PFSK-1 (cell line): ENCODE measurements at regions not wholly inside any gene's neighbourhood (a gene's known extent, or its start where the extent isn't known, plus 50 kb on each side); places are given as distances from the start of the nearest gene placed in this dataset.

Experiments used
- FOXP2 ChIP-seq: optimal IDR thresholded peaks from 2 replicates; pipeline ENCODE3; 2011; ENCODE audit warnings: borderline replicate concordance, control low read depth, inconsistent platforms; ENCODE audit not compliant: insufficient read depth; ENCODE audit errors: extremely low read length, extremely low read depth
- POLR2AphosphoS5 ChIP-seq: IDR thresholded peaks from 2 replicates; pipeline ENCODE4 v1.6.1; 2012; ENCODE audit warnings: low read depth, mild to moderate bottlenecking, control low read depth, low read length, moderate library complexity
- REST ChIP-seq, 2 experiments: IDR thresholded peaks; 2 replicates each; pipeline versions ENCODE4 v1.6.1 to v1.8.0; 2011 to 2012; ENCODE audit warnings: low read depth in 2 of 2, low read length in 2 of 2, control low read depth in 1 of 2, inconsistent platforms in 1 of 2, mild to moderate bottlenecking in 1 of 2, moderate library complexity in 1 of 2; ENCODE audit not compliant: insufficient read depth in 1 of 2
- SIN3A ChIP-seq: IDR thresholded peaks from 2 replicates; pipeline ENCODE4 v1.6.1; 2012; ENCODE audit warnings: mild to moderate bottlenecking, low read length, moderate library complexity, borderline replicate concordance; ENCODE audit not compliant: insufficient read depth
- TAF1 ChIP-seq: IDR thresholded peaks from 2 replicates; pipeline ENCODE4 v1.6.1; 2012; ENCODE audit warnings: low read length, control low read depth, borderline replicate concordance; ENCODE audit not compliant: insufficient read depth

- TF ChIP-seq REST (IDR thresholded peaks at IDR 0.05; ENCODE audit: insufficient read depth in 1 of 2, low read depth in 2 of 2, low read length in 2 of 2) (no peak), POLR2AphosphoS5 (no peak), SIN3A (no peak), FOXP2 (no peak), TAF1 (no peak)
Observed at GRCh38 chr2:14557916-14558315, 74.6 kb upstream of the LRATD1 start.

GRCh38 chr2:14558335-14558919 lies 74.1 kb upstream of the LRATD1 start:
- TF ChIP-seq POLR2AphosphoS5 = no peak
- TF ChIP-seq TAF1 = no peak
- TF ChIP-seq REST (IDR thresholded peaks at IDR 0.05; ENCODE audit: insufficient read depth in 1 of 2, low read depth in 2 of 2, low read length in 2 of 2) = no peak
- no peak for TF ChIP-seq FOXP2
- TF ChIP-seq SIN3A = no peak

DNA sequence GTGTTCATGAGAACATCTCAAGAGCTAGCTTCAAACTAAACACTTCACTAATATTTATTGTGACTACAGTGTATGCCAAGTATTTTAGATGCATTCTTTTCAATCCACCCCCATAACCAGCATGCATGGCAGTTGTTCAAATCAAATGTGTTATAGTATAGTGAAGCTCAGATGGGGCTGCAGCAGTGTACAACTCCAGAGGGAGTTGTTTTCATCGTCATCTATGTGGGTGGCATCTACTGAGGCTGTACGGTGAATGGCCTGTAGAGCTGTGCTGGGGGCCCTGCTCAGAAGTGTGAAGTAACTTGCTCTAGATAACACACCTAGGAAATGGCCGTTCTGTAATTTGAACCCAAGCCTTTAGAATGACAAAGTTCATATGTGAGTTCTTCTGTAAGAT lies 71.8 kb upstream of the LRATD1 start:
- TF ChIP-seq POLR2AphosphoS5 (no peak), SIN3A (no peak), REST (IDR thresholded peaks at IDR 0.05; ENCODE audit: insufficient read depth in 1 of 2, low read depth in 2 of 2, low read length in 2 of 2) (no peak), TAF1 (no peak), FOXP2 (no peak)

GRCh38 chr2:14563324-14563723 lies 69.2 kb upstream of the LRATD1 start:
- no peak for TF ChIP-seq FOXP2
- no peak for TF ChIP-seq REST (IDR thresholded peaks at IDR 0.05; ENCODE audit: insufficient read depth in 1 of 2, low read depth in 2 of 2, low read length in 2 of 2)
- no peak for TF ChIP-seq POLR2AphosphoS5
- TF ChIP-seq SIN3A = no peak
- TF ChIP-seq TAF1 = no peak

DNA sequence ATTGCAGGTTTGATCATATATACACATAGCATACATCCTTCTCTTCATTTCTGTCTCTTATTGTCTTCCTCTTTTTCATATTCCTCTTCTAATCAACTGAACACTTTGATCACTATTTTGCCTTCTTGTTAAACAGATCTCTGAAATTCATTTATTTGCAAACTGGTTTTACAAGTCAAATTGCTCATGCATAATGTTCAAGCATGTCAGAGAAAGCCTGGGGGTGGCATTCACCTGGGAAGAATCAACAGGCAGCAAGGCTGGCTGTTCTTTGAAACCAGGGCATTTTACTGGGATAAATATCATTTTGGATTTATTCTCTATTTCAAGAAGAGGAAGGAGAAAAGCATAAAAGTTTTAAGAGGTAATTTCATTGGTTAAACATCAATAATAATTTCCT lies 66.9 kb upstream of the LRATD1 start:
- TF ChIP-seq REST (IDR thresholded peaks at IDR 0.05; ENCODE audit: insufficient read depth in 1 of 2, low read depth in 2 of 2, low read length in 2 of 2) (no peak), FOXP2 (no peak), POLR2AphosphoS5 (no peak), TAF1 (no peak), SIN3A (no peak)
